ENCODE measurements at regions not wholly inside any gene's neighbourhood (a gene's known extent, or its start where the extent isn't known, plus 50 kb on each side); places are given as distances from the start of the nearest gene placed in this dataset.

DNA sequence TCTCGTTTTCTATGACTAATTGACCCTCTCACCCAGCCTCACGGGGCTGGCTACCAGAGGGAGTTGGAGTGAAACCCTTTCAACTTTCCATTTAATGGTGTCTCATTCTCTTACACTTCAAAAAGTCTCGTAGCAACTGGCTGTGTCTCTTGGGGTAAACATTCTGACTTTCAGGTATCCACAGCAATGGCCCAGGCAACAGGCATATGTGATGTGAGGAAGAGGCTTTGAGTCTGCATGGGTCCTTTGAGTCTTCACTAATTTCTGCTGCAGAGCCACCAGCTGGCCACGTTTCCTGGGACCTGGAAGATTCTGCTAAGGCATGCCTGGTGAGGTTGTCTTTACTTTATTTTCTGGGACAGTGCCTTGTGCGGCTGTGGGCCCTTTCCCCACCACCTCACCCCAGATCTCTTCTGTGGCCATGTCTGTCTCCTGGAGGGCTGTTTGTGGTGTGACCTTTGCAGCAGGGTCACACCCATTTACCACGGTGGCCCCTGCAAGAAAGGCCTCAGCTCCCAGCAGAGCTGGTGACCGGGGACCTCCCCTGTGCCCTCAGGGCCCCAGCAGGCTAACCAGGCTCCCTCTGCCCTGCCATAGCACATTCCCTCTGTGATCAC lies 112.5 kb upstream of the FRG1 start:
- TF ChIP-seq POLR2A (IDR thresholded peaks at IDR 0.05): no peak
- no peak for TF ChIP-seq CTCF (IDR thresholded peaks at IDR 0.05)
